GM21528 (cell line): ENCODE measurements at regions not wholly inside any gene's neighbourhood (a gene's known extent, or its start where the extent isn't known, plus 50 kb on each side); places are given as distances from the start of the nearest gene placed in this dataset.

ENCODE experiments used
- ATAC-seq: cut with Tn5 transposase; IDR thresholded peaks from one replicate; pipeline ENCODE4 v1.9.1; 2021; ENCODE audit warnings: mild to moderate bottlenecking, moderate library complexity; ENCODE audit not compliant: unreplicated experiment, low FRiP score

DNA sequence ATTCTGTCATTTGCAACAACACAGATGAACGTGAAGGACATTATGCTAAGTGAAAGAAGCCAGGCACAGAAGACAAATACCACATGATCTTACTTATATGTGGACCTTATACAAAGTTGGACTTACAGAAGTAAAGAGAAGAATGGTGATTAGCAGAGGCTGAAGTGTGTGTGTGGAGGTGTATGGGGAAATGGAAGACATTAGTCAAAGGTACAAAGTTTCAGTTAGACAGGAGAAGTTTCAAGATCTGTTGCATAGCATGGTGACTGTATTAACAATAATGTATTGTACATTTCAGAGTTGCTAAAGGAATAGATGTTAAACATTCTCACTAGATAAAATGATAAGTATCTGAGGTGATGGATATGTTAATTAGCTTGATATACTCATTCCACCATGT lies 124.4 kb upstream of the ADRA1D start:
- no peak for ATAC-seq

DNA sequence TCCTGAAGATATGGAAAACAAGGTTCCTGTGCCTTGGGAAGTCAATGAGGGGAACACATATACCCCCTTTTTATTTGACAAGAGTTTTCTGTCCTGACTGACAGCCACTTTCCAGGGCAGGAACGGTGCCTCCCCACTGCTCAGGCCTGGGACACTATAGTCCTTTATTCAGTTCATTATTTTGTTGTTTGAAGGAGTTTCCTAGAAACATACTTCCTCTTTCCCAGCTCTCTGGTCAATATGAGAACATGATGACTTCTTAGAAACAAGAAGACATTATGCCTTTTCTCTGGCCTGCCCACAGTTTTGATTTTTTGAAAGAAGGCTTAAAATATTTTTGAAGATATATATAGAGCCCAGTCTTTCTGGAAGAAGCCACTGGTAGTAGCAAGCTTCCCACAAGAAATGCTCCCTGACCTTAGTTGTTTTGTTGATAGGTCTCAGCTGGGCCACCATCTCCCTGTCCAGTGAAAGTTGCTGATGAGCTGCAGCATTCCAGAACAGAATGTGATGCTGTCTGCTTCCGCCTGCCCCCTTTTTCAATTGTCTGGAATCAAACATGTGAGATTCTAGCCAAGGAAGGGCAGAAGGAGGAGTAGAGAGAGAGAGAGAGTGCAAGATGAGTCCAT lies 122.7 kb upstream of the ADRA1D start:
- no peak for ATAC-seq

DNA sequence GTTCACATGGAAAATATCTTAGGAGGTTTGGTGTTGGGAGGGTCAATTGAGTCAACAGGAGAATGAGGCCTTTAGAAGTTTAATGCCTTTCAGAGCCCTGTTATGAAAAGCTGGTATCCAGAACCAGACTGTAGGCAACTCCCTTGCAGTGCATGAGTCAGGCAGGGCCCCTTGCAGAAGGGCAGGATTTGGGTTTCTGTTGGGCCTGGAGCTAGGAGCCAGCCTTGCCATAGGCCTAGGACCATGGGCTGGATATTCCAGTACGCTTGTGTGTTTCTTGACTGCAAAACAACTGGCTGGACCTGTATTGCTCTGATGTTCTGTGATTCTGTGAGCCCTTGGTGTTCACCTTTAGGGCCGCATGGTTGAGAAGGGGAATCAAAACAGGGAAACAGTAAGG lies 121.8 kb upstream of the ADRA1D start:
- ATAC-seq = no peak

DNA sequence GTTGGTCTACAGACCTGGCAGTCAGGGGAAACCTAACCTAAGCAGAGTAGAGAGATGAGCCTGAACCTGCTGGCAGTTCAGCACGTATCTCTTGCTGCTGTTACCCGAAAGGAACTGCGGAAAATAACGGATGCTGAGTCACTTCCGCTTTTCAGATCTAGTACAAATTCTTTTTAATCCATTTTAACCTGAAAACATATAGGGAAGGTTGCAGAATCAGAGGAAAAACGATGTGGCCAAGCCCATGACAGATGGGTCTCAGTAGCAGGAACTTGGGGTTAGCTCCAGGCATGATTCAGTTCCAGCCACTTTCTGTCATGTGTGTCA lies 120.7 kb upstream of the ADRA1D start:
- no peak for ATAC-seq

DNA sequence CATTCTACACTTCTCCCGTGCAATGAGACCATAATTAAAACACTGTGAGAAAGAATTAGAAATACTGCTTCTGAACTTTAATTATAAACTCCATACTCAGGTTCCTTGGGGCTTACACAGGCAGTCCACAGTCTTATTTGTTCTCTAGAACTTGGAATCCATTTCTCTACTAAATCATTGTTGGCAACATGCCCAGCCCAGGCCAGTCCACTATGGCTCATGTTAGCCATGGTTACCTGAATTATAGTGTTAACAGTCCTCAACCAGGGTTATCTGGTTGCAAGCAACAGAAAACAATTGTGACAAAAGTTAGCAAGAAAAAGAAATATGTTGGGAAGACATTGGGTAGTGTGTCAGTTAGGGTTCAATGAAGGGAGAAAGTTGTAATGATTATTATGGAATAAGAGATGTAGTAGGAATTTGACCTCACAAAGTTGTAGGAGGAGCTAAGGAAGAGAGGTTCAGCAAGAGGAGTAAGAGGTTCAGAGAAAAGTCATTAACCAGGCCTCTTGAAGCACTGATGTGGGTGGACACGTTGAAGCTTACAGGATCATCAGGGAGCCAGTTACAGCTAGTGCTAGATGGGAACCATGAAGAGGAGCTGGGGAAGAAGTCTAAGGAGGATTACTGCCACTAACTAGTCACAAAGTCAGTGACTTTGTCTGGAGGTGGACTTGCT lies 120.2 kb upstream of the ADRA1D start:
- no peak for ATAC-seq

DNA sequence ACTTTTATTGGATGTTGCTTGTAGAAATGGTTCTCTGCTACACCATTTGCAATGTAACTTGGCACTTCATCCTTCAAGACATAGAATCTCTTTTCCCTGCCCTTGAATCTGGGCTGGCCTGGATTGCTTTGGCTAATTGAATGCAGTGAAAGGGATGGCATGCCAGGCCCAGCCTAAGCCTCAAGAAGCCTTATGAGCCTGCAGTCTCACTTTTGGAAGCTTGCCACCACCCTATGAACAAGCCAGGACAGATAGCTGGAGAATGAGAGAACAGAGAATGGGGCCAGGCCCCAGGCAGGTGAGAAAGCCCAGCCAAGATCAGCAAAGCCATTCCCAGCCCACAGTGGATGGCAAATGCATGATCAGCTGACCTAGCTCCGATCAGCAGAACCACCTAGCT lies 117.0 kb upstream of the ADRA1D start:
- ATAC-seq = no peak

DNA sequence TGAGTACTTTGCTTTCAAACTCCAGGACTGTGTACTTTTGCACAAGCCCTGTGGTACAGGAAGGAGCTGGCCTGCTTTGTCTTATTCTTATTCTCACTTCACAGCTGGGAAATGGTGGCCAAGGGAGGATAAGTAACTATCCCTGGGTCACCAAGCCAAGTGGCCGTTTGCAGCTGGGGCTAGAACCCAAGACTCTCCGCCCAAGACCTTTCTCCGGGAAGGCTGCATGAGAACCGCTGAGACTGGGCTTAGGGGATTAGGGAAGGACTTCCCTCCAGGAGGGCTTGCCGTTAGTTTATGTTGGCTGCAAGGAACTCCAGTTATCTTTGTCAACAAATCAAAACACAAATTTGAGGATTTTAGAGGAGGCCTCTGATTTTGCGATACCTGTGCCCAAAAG lies 109.5 kb upstream of the ADRA1D start:
- no peak for ATAC-seq

DNA sequence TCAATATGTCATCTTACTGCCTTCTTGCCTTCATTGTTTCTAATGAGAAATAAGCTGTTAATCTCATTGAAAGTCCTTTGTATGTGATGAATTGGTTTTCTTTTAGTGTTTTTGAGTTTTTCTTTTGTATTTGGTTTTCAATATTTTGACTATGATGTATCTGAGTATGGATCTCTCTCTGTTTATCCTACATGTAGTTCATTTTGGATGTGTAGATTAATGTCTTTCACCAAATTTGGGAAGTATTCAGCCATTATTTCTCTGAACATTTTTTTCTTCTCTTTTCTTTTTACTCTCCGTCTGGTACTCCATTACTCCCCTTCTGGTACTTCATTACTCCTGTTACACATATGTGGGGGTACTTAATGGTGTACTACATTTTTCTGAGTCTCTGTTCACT lies 103.3 kb upstream of the ADRA1D start:
- ATAC-seq = no peak

DNA sequence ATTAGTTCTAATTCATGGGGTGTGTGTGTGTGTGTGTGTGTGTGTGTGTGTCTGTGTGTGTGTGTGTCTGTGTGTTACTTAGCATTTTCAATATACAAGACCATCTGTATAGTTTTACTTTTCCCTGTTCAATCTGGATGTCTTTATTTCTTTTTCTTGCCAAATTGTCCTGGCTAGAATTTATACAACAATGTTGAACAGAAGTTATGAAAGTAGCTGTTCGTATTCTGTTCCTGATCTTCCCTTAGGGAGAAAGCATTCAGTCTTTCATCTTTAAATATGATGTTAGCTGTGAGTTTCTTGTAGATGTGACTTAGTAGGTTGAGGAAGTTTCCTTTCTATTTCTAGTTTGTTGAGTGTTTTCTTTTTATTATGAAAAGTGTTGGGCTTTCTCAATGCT lies 101.0 kb upstream of the ADRA1D start:
- ATAC-seq = no peak

DNA sequence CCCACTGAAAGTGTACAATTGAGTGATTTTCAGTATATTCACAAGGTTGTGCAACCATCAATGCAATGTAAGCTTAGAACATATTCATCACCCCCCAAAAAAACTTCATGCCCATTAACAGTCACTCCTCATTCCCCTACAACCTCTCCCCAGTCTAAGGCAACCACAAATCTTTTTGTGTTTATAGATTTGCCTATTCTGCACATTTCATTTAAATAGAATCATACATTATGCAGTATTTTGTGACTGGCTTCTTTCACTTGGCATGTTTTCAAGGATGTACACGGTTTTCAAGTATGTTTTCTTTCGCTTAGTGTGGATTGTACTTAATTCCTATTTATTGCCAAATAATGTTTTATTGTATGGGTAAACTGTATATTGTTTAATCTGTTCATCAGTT lies 95.6 kb upstream of the ADRA1D start:
- ATAC-seq = no peak

DNA sequence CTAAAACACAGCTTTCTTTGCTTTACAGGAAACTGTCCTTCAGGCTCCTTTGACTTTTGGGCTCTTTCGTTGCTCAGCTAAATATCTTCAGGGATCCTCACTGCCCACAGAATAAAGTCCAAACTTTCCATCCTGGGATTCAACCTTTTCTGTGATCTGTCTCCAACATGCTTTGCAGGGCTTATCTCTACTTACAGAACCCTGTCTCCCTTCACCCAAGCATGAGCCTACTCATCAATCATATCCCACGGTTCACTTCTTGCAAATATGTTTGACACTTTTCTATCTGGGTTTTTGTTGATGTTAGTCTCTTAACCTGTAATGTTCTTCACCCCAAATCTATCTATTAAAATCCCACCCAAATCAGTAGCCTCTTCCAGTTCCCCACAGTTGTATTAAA lies 93.5 kb upstream of the ADRA1D start:
- ATAC-seq = no peak

DNA sequence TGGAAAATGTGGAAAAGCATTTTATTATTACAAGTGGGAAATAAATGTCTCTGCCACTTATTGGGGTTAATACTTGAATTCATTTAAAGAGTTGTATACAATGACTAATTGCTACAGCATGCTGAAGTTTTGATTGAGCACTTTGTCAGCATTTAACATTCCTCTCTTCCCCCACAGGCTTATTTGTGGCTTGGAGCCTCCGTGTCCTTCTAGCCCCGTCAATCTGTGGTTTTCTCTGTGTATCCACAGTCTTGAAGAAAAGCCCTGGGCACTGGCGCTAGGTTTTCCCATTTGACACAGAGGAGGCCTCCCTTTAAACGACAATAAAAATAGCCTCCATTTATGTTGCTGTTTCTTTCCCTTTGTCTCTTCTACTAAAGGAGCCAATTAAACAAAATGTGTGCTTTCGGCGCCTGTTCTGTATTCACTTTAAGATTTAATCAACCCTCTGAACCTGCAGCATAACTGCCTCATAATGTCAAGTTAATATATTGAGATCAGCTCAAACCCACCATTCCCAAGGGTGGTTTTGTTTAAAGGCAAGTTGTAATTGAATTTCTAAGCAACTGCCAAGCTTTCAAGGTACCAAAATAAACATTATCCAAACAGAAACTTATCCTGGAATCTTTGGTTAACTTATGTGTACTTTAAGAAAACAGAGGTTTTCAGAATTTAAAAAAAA lies 92.9 kb upstream of the ADRA1D start:
- no peak for ATAC-seq

DNA sequence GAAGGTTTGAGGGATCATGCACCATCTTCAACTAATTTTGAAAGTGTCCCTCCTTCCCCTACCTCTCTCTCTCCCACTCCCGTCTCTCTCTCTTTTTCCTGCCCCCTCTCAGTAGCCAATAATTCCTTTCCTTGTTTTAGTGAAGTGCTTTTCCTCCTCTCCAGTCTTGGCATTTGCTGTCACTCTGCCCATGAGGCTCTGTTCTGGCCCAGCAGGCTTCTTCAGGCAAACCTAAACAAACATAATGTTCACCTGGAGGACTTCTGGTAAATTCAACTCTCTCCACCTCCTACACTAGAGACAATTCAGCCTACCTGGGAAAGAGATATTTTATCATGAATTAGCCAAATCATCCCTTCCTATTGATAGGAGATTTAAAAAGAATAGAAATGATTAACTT lies 86.6 kb upstream of the ADRA1D start:
- ATAC-seq = no peak

DNA sequence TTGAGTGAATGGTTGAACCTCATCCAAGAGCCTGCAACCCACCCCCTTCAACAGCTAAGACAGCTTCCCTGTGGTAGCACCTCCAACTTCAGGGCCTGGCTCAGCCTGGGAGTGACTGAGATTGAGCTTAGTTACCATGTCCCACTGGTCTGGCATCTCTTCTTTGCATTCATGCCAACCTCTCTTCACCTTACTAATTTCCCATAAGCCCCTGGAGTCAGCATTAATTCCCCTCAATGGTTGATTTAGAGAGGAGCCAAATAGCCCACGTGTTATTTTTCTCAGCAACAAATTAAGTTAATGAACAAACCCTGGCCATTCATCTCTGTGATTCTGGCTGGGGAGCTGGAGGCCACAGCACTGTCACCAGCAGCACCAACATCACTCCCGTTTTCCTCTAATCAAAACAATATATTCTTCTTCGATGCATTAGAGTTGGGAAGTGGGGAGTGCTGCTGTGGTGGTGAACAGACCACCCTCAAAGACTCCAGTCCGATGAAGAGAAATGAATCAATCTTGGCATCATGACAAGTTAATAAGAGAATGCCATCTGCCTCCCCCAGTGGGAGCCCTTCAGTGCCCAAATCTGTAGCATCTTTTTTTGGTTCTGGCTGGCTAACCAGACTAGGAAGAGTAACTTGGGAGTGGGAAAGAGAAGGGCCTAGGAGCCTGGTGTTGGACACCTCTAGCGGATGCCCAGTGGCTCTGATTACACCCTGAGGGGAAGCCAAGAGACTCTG lies 83.2 kb upstream of the ADRA1D start:
- ATAC-seq = no peak

DNA sequence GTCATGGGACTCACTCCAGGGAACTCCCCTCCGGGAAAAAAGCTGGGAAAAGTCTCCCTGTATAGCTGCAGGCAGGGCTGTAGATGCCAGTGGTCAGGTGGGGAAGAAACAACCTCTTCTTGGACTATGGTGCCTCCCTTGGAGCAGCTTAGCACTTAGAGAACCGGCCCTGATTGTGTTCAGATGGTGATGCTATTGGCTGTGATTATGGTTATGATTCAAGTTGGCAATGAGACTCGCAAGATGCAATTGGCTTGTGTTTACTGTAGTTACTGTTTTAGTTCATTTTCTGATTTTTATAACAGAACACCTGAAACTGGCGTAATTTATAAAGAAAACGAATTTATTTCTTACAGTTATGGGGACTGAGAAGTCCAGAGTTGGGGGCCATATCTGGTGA lies 80.9 kb upstream of the ADRA1D start:
- ATAC-seq = no peak

DNA sequence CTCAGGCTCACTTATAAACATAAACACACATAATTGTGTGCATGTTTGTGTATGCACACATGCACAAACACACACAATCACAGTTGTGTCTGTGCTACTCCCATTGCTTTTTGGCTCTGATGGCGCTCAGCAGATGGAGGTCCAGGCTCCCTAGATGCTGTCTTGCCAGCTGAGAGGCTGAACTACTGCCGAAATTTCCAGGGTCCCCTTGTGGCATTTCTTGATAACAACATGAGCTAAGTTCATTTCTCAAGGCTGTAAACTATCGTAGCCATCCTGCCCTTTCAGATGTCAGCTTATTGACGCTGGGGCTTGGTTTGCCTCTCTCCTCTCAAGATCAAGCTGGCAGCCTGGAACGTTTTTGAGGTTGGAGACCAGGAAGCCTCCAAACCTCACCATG lies 80.1 kb upstream of the ADRA1D start:
- no peak for ATAC-seq

DNA sequence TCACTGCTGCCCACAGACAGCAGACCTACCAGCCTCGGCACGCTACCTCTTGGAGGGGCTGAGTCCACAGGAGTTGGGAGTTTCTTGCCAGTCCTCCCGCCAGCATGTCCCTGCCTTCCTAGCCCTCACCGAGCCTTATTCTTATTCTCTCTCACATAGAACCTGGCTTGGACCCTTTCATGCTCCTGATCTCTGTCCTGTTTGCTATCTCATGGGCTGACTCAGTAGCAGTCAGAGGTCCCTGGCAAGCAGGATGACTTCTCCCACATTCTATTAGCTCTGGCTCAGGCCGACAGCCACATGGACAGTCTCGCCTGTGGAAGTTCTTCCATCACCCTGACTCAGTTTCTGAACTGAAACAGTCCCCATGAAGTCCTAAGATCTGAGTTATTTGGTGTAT lies 79.5 kb upstream of the ADRA1D start:
- no peak for ATAC-seq

DNA sequence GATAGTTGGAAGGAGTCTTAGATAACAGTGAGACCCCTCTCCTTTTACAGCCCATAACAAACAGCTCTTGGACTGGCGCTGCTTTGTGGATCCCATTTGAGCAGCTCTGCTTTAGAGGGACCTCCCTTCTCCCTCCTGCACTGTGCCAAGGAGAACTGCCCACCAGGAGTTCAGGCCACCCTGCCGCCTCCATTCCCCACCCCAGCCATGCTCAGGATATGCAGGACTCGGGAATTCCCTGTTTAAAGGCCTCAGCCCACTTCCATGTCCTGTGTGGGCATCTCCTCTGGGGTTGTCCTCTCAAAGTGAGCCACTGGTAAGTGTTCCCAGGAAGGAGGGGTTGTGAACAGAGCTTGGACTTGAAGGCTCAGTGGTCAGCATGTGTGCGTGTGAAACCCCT lies 78.9 kb upstream of the ADRA1D start:
- ATAC-seq = no peak

DNA sequence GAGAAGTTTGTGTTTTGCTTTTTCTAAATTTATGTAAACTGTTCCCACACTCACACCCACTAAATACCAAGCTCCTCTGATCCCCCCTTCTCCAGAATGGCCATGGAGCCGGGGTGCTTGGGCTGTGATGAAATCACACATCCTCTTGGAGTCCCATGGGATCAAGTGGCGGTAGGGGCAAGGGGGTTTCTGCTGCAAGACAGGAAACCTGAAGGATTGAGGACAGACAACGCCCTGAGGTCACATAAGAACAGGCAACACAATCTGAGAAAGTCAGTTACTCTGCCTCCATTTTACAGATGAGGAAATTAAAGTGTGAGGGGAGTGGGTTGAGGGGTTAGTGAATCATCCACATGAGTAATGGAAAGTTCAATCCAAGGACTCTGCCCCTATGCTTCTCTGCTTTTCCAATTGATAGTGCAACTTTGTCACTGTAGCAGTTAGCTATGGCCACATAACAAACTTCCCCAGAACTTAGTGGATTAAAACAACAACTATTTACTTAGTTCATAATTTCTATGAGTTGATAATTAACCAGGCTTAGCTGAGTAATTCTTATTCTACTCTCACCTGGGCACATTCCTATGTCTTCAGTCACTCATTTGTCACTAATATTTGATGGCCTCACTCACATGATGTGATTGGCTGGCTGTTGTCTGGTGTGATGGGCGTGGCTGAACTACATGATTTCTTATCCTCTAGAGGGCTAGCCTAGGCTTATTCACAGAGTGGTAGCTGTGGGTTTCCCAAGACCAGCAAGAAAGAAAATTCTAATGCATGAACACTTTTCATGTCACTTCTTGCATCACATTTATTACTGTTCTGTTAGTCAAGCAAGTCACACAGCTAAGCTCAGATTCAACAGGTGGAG lies 77.3 kb upstream of the ADRA1D start:
- no peak for ATAC-seq

DNA sequence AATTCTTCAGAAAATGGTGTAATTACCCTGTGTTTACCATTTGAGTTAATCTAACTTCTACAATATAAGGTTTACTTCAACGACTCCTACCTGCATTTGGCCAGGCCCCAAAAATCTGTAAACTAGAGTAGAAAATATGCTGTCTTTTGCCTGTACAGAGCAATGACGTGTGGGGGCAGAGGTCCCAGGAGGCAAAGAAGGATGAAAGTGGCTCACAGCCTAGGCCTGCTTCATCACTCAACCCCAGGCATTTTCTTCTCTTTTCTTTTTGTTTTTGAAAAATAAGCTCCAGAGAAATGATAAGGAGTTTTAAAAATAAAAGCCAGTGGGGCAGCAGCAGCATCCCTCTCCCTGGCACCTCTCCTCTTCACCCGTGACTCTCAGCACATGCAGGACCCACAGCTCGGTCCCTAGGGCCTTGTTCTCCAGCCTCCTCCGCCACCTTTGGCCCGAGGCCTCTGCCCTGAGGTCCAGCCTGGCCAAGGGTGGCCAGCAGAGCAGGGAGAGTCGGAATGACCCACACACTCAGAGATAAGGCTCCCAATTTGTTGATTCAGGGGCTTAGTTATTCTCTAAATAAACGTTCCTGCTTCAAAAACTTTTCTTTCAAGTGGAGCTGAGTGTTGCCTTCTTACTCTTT lies 76.6 kb upstream of the ADRA1D start:
- ATAC-seq = no peak
